NCI-H526 (cell line): ENCODE measurements at regions not wholly inside any gene's neighbourhood (a gene's known extent, or its start where the extent isn't known, plus 50 kb on each side); places are given as distances from the start of the nearest gene placed in this dataset.
"Not testable (repeated sequence)": the region's sequence is repeated elsewhere in the genome, so short reads cannot be mapped to it uniquely, and the experiment has no call there.

Experiments used
- DNase-seq, 2 experiments: peaks; one replicate each; lab custom pipeline; 2025; lab: John Stamatoyannopoulos, UW

DNA sequence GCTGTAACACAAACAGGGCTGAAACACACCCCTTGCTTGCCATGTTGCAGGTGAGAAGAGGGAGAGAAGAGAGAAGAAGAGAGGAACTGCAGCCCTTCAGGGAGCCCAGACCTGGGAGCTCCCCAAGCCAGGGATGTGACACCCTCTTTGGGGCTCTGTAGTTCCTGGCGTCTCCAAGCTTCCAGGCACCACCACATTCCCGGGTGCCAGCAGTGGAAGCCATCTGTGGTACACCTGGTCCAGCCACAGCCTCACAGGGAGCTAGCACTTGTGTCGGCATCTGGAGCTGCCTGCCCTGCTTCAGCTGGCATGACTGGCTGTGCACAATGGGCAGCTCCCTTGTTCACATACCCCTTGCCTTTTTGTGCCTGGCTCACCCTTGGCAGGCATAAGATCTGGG, 182.1 kb downstream of the DEPDC1B start:
- no peak for DNase-seq

GRCh38 chr5:60517094-60517694, 182.8 kb downstream of the DEPDC1B start:
- no peak for DNase-seq

DNA sequence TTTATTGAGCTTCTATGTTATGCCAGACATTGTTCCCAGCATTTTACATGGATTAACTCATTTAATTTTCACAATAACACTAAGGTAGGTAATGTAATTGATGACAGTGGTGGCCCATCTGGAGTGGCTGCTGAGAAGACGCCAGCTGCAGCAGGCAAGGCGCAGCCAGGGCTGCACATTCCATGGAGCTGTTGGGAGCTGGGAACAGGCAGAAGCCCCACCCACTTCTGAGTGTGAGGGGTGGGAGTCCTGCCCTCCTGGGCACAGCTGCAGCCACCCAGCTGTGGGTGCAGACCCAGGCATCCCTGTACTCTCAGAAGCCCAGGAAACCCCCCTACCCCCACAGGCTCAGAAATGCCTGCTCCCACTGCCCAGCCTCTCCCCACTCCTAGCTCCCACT, 183.3 kb downstream of the DEPDC1B start:
- no peak for DNase-seq

DNA sequence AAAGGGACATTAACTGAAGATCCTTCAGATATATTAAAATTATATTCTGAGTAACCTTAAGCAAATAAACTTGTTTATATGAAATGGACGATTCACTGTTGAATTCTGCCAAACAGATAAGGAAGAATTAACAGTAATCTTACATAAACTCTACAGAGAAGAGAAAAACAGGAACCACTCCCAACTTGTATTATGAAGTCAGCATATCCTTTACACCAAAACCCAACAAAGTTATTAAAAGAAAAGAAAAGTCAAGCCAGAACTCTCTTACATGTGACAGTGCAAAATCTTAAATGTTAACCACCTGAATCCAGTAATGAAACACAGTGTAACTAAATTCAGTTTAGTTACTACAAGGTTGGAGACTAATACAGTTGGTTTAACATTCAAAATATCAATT, 185.8 kb downstream of the DEPDC1B start:
- DNase-seq: no peak

- DNase-seq: no peak
Measured at GRCh38 chr5:60512117-60512516, 187.8 kb downstream of the DEPDC1B start.

DNA sequence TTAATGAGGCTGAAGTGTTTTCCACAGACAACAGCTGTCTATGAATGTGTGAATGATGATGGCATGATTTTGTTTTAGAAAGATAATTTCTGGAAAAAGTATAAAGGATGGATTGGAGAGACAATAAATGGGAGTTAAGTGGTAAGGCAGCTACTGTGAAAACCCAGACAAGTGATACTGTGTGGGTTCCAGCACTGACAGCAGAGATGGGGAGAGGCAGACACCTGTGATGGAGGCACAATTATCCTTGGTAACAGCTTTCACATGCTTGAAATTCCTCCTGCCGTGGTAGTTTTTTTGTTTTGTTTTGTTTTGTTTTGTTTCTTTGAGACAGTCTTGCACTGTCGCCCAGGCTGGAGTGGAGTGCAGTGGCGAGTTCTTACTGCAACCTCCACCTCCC, 189.3 kb downstream of the DEPDC1B start:
- DNase-seq: no peak

GRCh38 chr5:60510049-60510448, 189.9 kb downstream of the DEPDC1B start:
- no peak for DNase-seq

GRCh38 chr5:60509519-60509918, 190.4 kb downstream of the DEPDC1B start:
- no peak for DNase-seq

- DNase-seq: no peak
Measured at GRCh38 chr5:60507687-60508086, 192.3 kb downstream of the DEPDC1B start.

- peak; percentile 66 to 77 for DNase-seq
Measured at GRCh38 chr5:60505373-60506171, 194.4 kb downstream of the DEPDC1B start.

GRCh38 chr5:60504342-60504741, 195.6 kb downstream of the DEPDC1B start:
- DNase-seq: no peak

- no peak for DNase-seq
Measured at GRCh38 chr5:60503771-60504170, 196.2 kb downstream of the DEPDC1B start.

GRCh38 chr5:60497706-60498500, 202.1 kb downstream of the DEPDC1B start:
- no peak for DNase-seq

DNA sequence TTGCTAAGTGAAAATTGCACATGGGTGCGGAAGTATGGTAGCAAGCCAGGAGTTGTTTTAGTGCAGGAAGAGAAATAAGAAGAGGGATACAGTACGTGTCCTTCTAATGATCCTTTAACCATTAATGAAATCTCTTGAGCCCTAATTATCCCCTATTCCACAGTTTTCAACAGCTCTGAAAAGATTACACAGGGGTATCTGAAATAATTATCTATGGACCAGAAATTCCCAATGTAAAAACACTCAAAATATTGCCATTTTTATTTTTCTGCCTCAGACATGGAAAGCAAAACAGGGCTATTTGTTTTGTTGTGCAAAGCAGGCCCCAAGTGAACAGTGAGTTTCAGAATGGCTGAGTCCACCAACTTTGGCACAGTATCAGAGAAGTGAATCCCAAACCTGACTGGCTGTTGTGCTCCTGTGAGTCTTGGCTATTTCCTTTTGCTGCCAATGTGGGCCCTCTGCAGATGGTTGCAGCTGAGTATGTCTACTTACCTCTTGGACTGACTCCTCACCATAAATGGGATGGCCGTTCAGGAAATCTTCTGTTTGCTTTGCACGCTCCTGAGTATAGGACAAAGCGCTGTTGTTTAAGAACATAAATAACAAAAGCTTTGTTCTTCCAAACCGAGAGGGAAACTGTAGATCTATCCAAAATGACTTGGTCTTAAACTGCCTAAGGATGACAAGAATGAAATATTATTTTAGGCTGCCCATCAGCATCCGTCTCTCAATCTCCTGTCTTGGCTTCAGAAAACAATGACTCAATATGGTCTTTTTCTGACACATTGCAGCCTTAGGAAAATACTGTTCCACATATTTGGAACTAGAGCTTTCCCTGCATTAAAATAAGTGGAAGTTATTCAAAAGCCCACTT, 204.1 kb downstream of the DEPDC1B start:
- DNase-seq: peak; percentile 9 to 31

DNA sequence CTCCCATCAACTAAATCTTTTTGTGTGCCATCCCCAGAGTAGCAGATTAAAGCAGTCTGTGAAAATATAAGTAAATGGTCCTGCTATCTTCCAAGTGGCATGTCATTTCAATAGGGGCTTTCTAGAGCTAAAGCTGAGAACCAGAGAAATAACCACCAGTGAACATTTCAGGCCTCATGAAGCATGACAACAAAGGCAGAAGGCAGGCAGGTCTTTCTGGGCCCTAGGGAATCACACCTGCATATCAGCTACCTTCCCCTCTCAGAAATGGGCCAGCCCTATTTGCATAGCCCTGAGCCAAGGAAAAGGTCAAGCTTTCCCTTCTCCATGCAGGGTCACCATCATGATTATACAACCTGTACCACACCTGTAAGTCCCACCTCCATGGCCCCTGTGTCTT, 205.3 kb downstream of the DEPDC1B start:
- peak in 1 of 2 experiments; percentile 17 for DNase-seq

DNA sequence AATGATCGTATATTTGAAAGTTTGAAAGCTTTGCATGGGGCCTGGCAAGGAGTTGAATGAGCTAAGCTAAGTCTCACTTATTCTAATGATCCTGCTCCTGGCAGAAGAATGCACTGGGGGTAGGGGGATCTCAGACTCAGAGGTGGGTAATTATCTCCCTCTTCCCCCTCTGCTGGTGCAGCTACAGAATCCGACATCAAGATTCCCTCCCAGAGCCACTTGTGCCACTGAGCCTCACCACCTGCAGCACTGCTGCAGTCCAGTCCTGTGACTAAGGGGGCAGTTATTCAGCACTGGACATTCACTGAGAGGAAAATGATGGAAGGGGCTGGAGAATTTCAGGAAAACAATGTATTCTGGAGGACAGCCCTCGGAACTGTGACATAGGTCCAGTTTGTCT, 205.8 kb downstream of the DEPDC1B start:
- no peak for DNase-seq

GRCh38 chr5:60493372-60493771, 206.6 kb downstream of the DEPDC1B start:
- DNase-seq: no peak

- no peak for DNase-seq
Measured at GRCh38 chr5:60492958-60493357, 207.0 kb downstream of the DEPDC1B start.

DNA sequence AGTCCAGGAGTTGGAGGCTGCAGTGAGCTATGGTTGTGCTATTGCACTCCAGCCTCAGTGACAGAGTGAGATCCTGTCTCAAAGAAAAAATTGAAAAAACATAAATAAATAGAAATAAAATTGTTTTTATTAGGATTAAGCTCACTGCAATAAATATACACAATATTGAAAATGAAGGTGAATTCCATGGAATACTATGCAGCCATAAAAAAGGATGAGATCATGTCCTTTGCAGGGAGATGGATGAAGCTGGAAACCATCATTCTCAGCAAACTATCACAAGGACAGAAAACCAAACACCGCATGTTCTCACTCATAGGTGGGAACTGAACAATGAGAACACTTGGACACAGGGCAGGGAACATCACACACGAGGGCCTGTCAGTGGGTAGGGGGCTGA, 207.6 kb downstream of the DEPDC1B start:
- not testable (repeated sequence) for DNase-seq

DNA sequence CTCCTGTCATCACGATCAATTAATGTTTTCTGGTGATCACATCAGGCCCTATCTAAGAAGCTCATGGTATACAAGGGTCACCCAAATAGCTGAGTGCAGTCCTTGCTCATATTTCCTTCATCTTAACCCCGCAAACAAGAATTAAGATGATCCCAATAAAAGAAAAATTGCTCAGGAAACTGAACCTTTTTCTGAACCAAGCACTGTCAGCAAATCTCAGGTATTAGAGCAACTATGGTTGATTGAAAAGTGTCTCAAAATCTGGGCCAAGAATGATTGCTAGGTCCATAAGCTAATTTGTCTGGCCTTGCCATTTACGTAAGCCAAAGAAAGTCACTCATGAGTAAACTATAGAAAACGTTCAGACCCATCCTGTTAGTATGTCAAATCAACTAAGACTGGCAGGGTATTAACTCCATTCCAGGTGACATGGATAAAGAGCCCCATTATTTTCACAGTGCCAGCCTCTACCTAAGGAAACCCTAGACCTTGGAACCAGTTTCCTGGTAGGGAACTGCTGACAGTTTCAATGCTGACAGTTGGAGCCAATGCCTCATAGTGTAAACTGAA, 209.3 kb downstream of the DEPDC1B start:
- no peak for DNase-seq

DNA sequence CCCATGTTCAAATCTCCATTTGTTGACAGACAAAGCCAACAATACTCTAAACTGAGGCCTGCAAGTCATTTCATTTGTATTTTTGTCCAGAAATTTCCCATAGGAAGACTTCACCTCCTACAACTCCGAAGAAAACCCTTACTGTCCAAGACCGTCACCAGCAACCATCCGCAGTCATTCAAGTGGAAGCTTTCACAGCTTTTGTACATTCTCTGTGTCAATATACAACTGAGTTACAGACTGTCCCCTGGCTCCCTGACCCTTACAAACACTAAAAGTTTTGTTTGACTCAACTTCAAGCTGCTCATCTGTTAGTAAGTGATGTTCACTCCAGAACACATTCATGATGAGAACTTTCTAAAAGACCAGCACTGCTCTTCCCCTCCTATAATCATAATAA, 210.1 kb downstream of the DEPDC1B start:
- DNase-seq: no peak

DNA sequence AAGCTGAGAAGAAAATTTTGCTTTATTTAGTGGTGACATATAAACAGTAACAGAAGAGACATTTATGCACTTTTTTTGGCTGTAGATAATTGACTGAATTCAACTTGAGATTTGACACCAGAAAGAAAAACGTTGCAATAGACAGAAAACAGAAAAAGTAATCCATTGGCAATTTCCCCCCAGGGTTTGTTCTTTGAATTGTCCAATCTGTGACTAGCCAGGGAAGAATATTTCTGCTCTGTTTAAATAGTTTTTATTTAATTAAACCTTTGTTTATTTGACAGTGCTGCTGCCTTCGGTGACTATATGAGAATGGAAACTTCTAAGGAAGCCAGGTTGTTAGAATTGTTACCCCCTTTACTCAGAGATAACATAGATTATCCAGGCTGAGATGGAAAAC, 210.6 kb downstream of the DEPDC1B start:
- no peak for DNase-seq
